ENCODE measurements at regions not wholly inside any gene's neighbourhood (a gene's known extent, or its start where the extent isn't known, plus 50 kb on each side); places are given as distances from the start of the nearest gene placed in this dataset.

- ATAC-seq (ENCODE audit: poor library complexity) = no peak
- ChIA-PET CTCF (no interaction called here), POLR2A (no interaction called here)
- Histone ChIP-seq H3K36me3 (ENCODE audit: insufficient read depth, low read length) (no peaks in the 10 kb centered on the region), H3K9me3 (ENCODE audit: control insufficient read depth in 1 of 2, insufficient read depth in 1 of 2, low read length in 2 of 2) (no peaks in the 10 kb centered on the region), H3K27ac (ENCODE audit: low read depth in 1 of 2, low read length in 2 of 2) (no peak overlapping the region), H3K4me1 (ENCODE audit: insufficient read depth, low read length) (no peaks in the 10 kb centered on the region), H3K27me3 (ENCODE audit: control insufficient read depth in 1 of 2, insufficient read depth in 2 of 2, low read length in 2 of 2) (no peaks in the 10 kb centered on the region), H3K4me3 (ENCODE audit: low read length) (no peak overlapping the region)
- no peaks in the 10 kb centered on the region for H3K4me1 Mint-ChIP-seq (ENCODE audit: low read depth)
- H3K36me3 Mint-ChIP-seq (ENCODE audit: low read depth) = no peaks in the 10 kb centered on the region
- H3K27me3 Mint-ChIP-seq = peaks cover 4% of the 10 kb centered on the region
- intact Hi-C loops (cut with DNase I, micrococcal nuclease) = no loop called here
- no peaks in the 10 kb centered on the region for H3K9me3 Mint-ChIP-seq
- no peak for DNase-seq
- no peak for TF ChIP-seq CTCF (IDR thresholded peaks at IDR 0.05)
- H3K4me3 Mint-ChIP-seq = no peak overlapping the region
- no peak overlapping the region for H3K27ac Mint-ChIP-seq
Measured at GRCh38 chr1:87983841-87984240, 655.2 kb downstream of the LMO4 start.

- H3K9me3 ChIP-seq (ENCODE audit: control insufficient read depth in 1 of 2, insufficient read depth in 1 of 2, low read length in 2 of 2) = no peaks in the 10 kb centered on the region
- no peak overlapping the region for H3K27ac Mint-ChIP-seq
- H3K9me3 Mint-ChIP-seq = no peaks in the 10 kb centered on the region
- no peak overlapping the region for H3K4me3 Mint-ChIP-seq
- H3K27me3 Mint-ChIP-seq = peaks cover 4% of the 10 kb centered on the region
- POLR2A ChIA-PET = no interaction called here
- CTCF ChIA-PET = no interaction called here
- intact Hi-C loops (cut with DNase I, micrococcal nuclease) = no loop called here
- no peak overlapping the region for H3K27ac ChIP-seq (ENCODE audit: low read depth in 1 of 2, low read length in 2 of 2)
- no peaks in the 10 kb centered on the region for H3K4me1 Mint-ChIP-seq (ENCODE audit: low read depth)
- no peak for ATAC-seq (ENCODE audit: poor library complexity)
- no peak for TF ChIP-seq CTCF (IDR thresholded peaks at IDR 0.05)
- no peaks in the 10 kb centered on the region for H3K36me3 ChIP-seq (ENCODE audit: insufficient read depth, low read length)
- no peaks in the 10 kb centered on the region for H3K36me3 Mint-ChIP-seq (ENCODE audit: low read depth)
- no peaks in the 10 kb centered on the region for H3K4me1 ChIP-seq (ENCODE audit: insufficient read depth, low read length)
- H3K27me3 ChIP-seq (ENCODE audit: control insufficient read depth in 1 of 2, insufficient read depth in 2 of 2, low read length in 2 of 2) = peaks cover 0 to 4% of the 10 kb centered on the region in 2 experiments
- no peak overlapping the region for H3K4me3 ChIP-seq (ENCODE audit: low read length)
- DNase-seq = no peak
Measured at GRCh38 chr1:87985071-87985470, 656.4 kb downstream of the LMO4 start.

GRCh38 chr1:87986130-87986866 is 657.6 kb downstream of the LMO4 start:
- POLR2A ChIA-PET = no interaction called here
- peaks cover 0 to 4% of the 10 kb centered on the region in 2 experiments for H3K27me3 ChIP-seq (ENCODE audit: control insufficient read depth in 1 of 2, insufficient read depth in 2 of 2, low read length in 2 of 2)
- Mint-ChIP-seq H3K27ac (no peak overlapping the region), H3K36me3 (ENCODE audit: low read depth) (no peaks in the 10 kb centered on the region), H3K9me3 (no peaks in the 10 kb centered on the region), H3K4me1 (ENCODE audit: low read depth) (no peaks in the 10 kb centered on the region), H3K27me3 (peaks cover 4% of the 10 kb centered on the region), H3K4me3 (no peak overlapping the region)
- CTCF ChIA-PET = no interaction called here
- no peak overlapping the region for H3K27ac ChIP-seq (ENCODE audit: low read depth in 1 of 2, low read length in 2 of 2)
- no peak for TF ChIP-seq CTCF (IDR thresholded peaks at IDR 0.05)
- no peaks in the 10 kb centered on the region for H3K9me3 ChIP-seq (ENCODE audit: control insufficient read depth in 1 of 2, insufficient read depth in 1 of 2, low read length in 2 of 2)
- ATAC-seq (ENCODE audit: poor library complexity) (no peak), DNase-seq (no peak)
- intact Hi-C loops (cut with DNase I, micrococcal nuclease) = no loop called here
- H3K4me1 ChIP-seq (ENCODE audit: insufficient read depth, low read length) = no peaks in the 10 kb centered on the region
- H3K36me3 ChIP-seq (ENCODE audit: insufficient read depth, low read length) = no peaks in the 10 kb centered on the region
- no peak overlapping the region for H3K4me3 ChIP-seq (ENCODE audit: low read length)

Data from CD4-positive, alpha-beta T cell (primary cell).